PC-3 (cell line): ENCODE measurements at regions not wholly inside any gene's neighbourhood (a gene's known extent, or its start where the extent isn't known, plus 50 kb on each side); places are given as distances from the start of the nearest gene placed in this dataset.

Experiments
- ATAC-seq: fragments of 200-7000 bp; cut with Tn5 transposase; 2 replicates; pipeline ENCODE4 v1.9.1; 2020; ENCODE audit warnings: mild to moderate bottlenecking, moderate library complexity
- BruUV-seq: library from RNA; stranded (reverse); fragments of 400-500 nt; replicated peaks from 2 replicates; lab custom pipeline; 2021; lab: Mats Ljungman, UMichigan
- CTCF ChIA-PET: fragments of 300-600 bp; sonication (Branson Sonifier 250); formaldehyde crosslinking; loops from one replicate; lab custom pipeline; 2022; ENCODE audit warnings: antibody characterized with exemption; lab: Charles Lee
- POLR2A ChIA-PET: fragments of 300-600 bp; sonication (Branson Sonifier 250); formaldehyde crosslinking; loops from one replicate; lab custom pipeline; 2022; ENCODE audit warnings: antibody characterized with exemption; ENCODE audit not compliant: unreplicated experiment; lab: Charles Lee
- DNase-seq: peaks from one replicate; pipeline ENCODE4 v3.0.0-alpha.2; 2015
- H2AFZ ChIP-seq: fragments of 300-600 bp; sonication (generic); 2 replicates; pipeline ENCODE4 v1.6.0; 2016; ENCODE audit warnings: antibody characterized with exemption, low read length
- H3F3A ChIP-seq: fragments of 300-600 bp; sonication (generic); one replicate; pipeline ENCODE4 v1.6.0; 2017; ENCODE audit warnings: antibody characterized with exemption, low read length, control low read depth, mild to moderate bottlenecking; ENCODE audit not compliant: unreplicated experiment
- H3K27ac ChIP-seq: fragments of 300-600 bp; sonication (generic); 2 replicates; pipeline ENCODE4 v1.5.1; 2016; ENCODE audit warnings: mild to moderate bottlenecking, low read length
- H3K27me3 ChIP-seq: fragments of 300-600 bp; sonication (generic); 2 replicates; pipeline ENCODE4 v1.6.1; 2016; ENCODE audit warnings: low read length, mixed read lengths
- H3K36me3 ChIP-seq: fragments of 300-600 bp; sonication (generic); 2 replicates; pipeline ENCODE4 v1.6.1; 2016; ENCODE audit warnings: low read depth, mixed run types, low read length, mixed read lengths
- H3K4me1 ChIP-seq: fragments of 300-600 bp; sonication (generic); 2 replicates; pipeline ENCODE4 v1.5.1; 2016; ENCODE audit warnings: low read length; ENCODE audit not compliant: insufficient read depth
- H3K4me2 ChIP-seq: fragments of 300-600 bp; sonication (generic); 2 replicates; pipeline ENCODE4 v1.6.0; 2016; ENCODE audit warnings: low read length
- H3K4me3 ChIP-seq: fragments of 300-600 bp; sonication (generic); 2 replicates; pipeline ENCODE4 v1.5.1; 2016; ENCODE audit warnings: mild to moderate bottlenecking, low read length, mixed read lengths
- H3K79me2 ChIP-seq: fragments of 300-600 bp; sonication (generic); 2 replicates; pipeline ENCODE4 v1.6.1; 2017; ENCODE audit warnings: low read length, mixed read lengths
- H3K9ac ChIP-seq: fragments of 300-600 bp; sonication (generic); 2 replicates; pipeline ENCODE4 v1.6.0; 2016; ENCODE audit warnings: mild to moderate bottlenecking, low read length
- H3K9me2 ChIP-seq: fragments of 300-600 bp; sonication (generic); replicated peaks from 2 replicates; pipeline ENCODE4 v1.6.1; 2016; ENCODE audit warnings: mixed run types, low read length, mixed read lengths
- H3K9me3 ChIP-seq: fragments of 300-600 bp; sonication (generic); 2 replicates; pipeline ENCODE4 v1.6.1; 2016; ENCODE audit warnings: low read length, mixed read lengths
- H4K20me1 ChIP-seq: fragments of 300-600 bp; sonication (generic); 2 replicates; pipeline ENCODE4 v1.6.1; 2016; ENCODE audit warnings: low read length, mixed read lengths
- CTCF ChIP-seq: fragments of 300-600 bp; sonication (generic); conservative IDR thresholded peaks from 2 replicates; pipeline ENCODE4 v1.5.1; 2017; ENCODE audit warnings: antibody characterized with exemption, low read depth, mild to moderate bottlenecking, low read length
- EZH2 ChIP-seq: fragments of 300-600 bp; sonication (generic); IDR thresholded peaks from one replicate; pipeline ENCODE4 v1.6.1; 2017; ENCODE audit warnings: antibody characterized with exemption, mild to moderate bottlenecking, low read length; ENCODE audit not compliant: unreplicated experiment
- EZH2phosphoT487 ChIP-seq: fragments of 300-600 bp; sonication (generic); IDR thresholded peaks from 2 replicates; pipeline ENCODE4 v1.6.1; 2018; ENCODE audit warnings: mild to moderate bottlenecking, antibody characterized with exemption, low read length, borderline replicate concordance
- intact Hi-C: fragments of 100-400 bp; cut with micrococcal nuclease; formaldehyde crosslinking; loops from 2 replicates; pipeline ENCODE4 v1.9.0; 2023

DNA sequence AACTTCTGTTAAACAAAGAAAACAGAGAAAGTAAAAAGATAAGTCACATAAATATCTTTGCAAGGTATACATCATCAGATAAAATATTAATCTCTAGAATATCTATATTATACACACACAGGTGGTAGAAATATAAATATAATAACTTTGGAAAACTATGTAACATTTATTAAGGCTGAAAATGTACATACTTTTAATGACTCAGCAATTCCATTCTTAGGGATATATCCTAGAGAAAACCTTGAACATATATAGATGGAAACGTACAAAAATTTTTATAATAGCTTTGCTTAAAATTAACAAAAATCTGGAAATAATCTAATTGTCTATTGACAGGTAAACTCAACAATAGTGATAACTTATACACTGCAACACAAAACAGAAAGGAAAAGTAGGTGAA is 381.3 kb downstream of the GPD2 start:
- ChIA-PET POLR2A (no interaction called here), CTCF (no interaction called here)
- Histone ChIP-seq H3K36me3 (no peaks in the 10 kb centered on the region), H4K20me1 (no peaks in the 10 kb centered on the region), H3K9ac (no peak overlapping the region), H3K27me3 (no peaks in the 10 kb centered on the region), H3K4me2 (no peak overlapping the region), H3K79me2 (no peaks in the 10 kb centered on the region), H3K9me2 (no peaks in the 10 kb centered on the region), H3K9me3 (no peaks in the 10 kb centered on the region), H3K4me3 (no peak overlapping the region), H2AFZ (no peak overlapping the region), H3K4me1 (no peaks in the 10 kb centered on the region), H3F3A (no peaks in the 10 kb centered on the region), H3K27ac (no peak overlapping the region)
- DNase-seq (no peak), ATAC-seq (no peak)
- no TSS peak for BruUV-seq
- intact Hi-C loops, result no loop called here
- no peak for TF ChIP-seq EZH2phosphoT487
- no peak for TF ChIP-seq EZH2
- no peak for TF ChIP-seq CTCF

DNA sequence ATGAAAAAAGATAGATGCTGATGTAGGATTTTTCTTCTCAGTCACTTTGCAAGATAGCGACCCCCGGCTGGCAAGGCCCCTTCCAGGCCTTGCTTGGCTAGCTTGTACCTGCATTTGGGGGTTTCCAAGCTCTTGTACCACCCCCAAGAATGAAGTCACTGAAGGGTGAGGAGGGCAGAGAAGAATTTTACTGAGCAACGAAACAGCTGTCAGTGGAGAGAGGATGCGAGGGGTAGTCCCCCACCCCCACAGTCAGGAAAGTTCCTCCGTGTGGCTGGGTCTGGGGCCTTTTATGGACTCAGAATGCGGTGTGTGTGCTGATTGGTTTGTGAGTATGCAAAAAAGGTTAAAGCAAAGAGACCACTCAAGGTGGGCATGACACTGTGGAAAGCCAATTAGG is 382.0 kb downstream of the GPD2 start:
- Histone ChIP-seq H3K4me1 (no peaks in the 10 kb centered on the region), H3K4me2 (no peak overlapping the region), H4K20me1 (no peaks in the 10 kb centered on the region), H2AFZ (no peak overlapping the region), H3K27ac (no peak overlapping the region), H3K9me2 (no peaks in the 10 kb centered on the region), H3K4me3 (no peak overlapping the region), H3K79me2 (no peaks in the 10 kb centered on the region), H3K9me3 (no peaks in the 10 kb centered on the region), H3K27me3 (no peaks in the 10 kb centered on the region), H3F3A (no peaks in the 10 kb centered on the region), H3K9ac (no peak overlapping the region), H3K36me3 (no peaks in the 10 kb centered on the region)
- ChIA-PET CTCF (no interaction called here), POLR2A (no interaction called here)
- DNase-seq, result no peak
- TF ChIP-seq CTCF (no peak), EZH2phosphoT487 (no peak), EZH2 (no peak)
- intact Hi-C loops, result no loop called here
- no peak for ATAC-seq
- no TSS peak for BruUV-seq

DNA sequence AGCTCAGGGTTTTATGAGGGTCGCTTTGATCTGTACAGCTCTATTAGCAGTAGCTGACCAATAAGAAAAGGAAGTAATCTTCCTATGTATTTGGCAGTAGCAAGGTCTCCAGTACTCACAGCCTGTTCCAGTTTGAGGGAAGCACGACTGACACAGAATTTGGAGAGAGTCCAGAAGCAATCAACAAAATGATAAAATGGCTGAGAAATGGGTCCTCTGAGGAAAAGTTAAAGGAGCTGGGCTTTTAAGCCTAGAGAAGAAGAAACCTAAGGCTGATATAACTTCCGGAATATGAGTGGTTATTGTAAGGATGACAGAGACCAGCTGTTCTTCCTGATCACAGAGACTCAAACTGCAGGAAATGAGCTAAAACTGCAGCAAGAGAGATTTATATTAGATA is 382.8 kb downstream of the GPD2 start:
- H3K4me2 ChIP-seq, result no peak overlapping the region
- no peaks in the 10 kb centered on the region for H3K27me3 ChIP-seq
- no peaks in the 10 kb centered on the region for H4K20me1 ChIP-seq
- TF ChIP-seq EZH2phosphoT487, result no peak
- TF ChIP-seq EZH2, result no peak
- TF ChIP-seq CTCF, result no peak
- CTCF ChIA-PET, result no interaction called here
- no peaks in the 10 kb centered on the region for H3K9me2 ChIP-seq
- no peak for ATAC-seq
- H3K27ac ChIP-seq, result no peak overlapping the region
- no peaks in the 10 kb centered on the region for H3K79me2 ChIP-seq
- no TSS peak for BruUV-seq
- no peaks in the 10 kb centered on the region for H3F3A ChIP-seq
- no peak overlapping the region for H3K4me3 ChIP-seq
- no peaks in the 10 kb centered on the region for H3K9me3 ChIP-seq
- no peak overlapping the region for H3K9ac ChIP-seq
- POLR2A ChIA-PET, result no interaction called here
- intact Hi-C loops, result no loop called here
- no peaks in the 10 kb centered on the region for H3K4me1 ChIP-seq
- H3K36me3 ChIP-seq, result no peaks in the 10 kb centered on the region
- no peak overlapping the region for H2AFZ ChIP-seq
- no peak for DNase-seq
